HepG2 (cell line): ENCODE measurements at regions not wholly inside any gene's neighbourhood (a gene's known extent, or its start where the extent isn't known, plus 50 kb on each side); places are given as distances from the start of the nearest gene placed in this dataset.

Source experiments
- GATAD1 ChIP-seq: IDR thresholded peaks from 2 replicates; pipeline ENCODE4 v1.6.1; 2016; ENCODE audit warnings: missing genetic modification reagents, missing compliant biosample characterization
- HDAC1 ChIP-seq: sonication (generic); formaldehyde crosslinking; IDR thresholded peaks from 2 replicates; pipeline ENCODE4 v1.5.1; 2020; ENCODE audit warnings: mild to moderate bottlenecking, missing genetic modification reagents
- KLF11 ChIP-seq: IDR thresholded peaks from 2 replicates; pipeline ENCODE4 v1.6.1; 2016; ENCODE audit warnings: missing compliant biosample characterization
- MED8 ChIP-seq: sonication (generic); formaldehyde crosslinking; IDR thresholded peaks from 2 replicates; pipeline ENCODE4 v1.8.1; 2023; ENCODE audit warnings: mild to moderate bottlenecking, missing genetic modification reagents; ENCODE audit not compliant: insufficient replicate concordance
- MNT ChIP-seq: fragments of 450-650 bp; IDR thresholded peaks from 2 replicates; pipeline ENCODE4 v1.6.1; 2016
- NCOA2 ChIP-seq: sonication (generic); formaldehyde crosslinking; IDR thresholded peaks from 2 replicates; pipeline ENCODE4 v1.8.0; 2022; ENCODE audit warnings: inconsistent platforms
- NFE2L2 ChIP-seq: fragments of 150-350 bp; IDR thresholded peaks from 2 replicates; pipeline ENCODE4 v1.6.1; 2014; ENCODE audit warnings: low read length
- NKX3-1 ChIP-seq: sonication (generic); formaldehyde crosslinking; IDR thresholded peaks from 2 replicates; pipeline ENCODE4 v1.5.0; 2020; ENCODE audit warnings: missing genetic modification reagents
- PAF1 ChIP-seq: IDR thresholded peaks from 2 replicates; pipeline ENCODE4 v1.6.1; 2016; ENCODE audit warnings: missing genetic modification reagents, missing compliant biosample characterization
- PHF5A ChIP-seq: IDR thresholded peaks from one replicate; pipeline ENCODE4 v1.6.1; 2018; ENCODE audit warnings: low read depth, missing genetic modification reagents; ENCODE audit not compliant: unreplicated experiment
- SAP130 ChIP-seq: IDR thresholded peaks from 2 replicates; pipeline ENCODE4 v1.6.1; 2016; ENCODE audit warnings: low read depth
- ZGPAT ChIP-seq: IDR thresholded peaks from 2 replicates; pipeline ENCODE4 v1.6.1; 2016; ENCODE audit warnings: mild to moderate bottlenecking
- ZNF20 ChIP-seq: sonication (generic); formaldehyde crosslinking; IDR thresholded peaks from 2 replicates; pipeline ENCODE4 v1.4.0; 2020; ENCODE audit warnings: mild to moderate bottlenecking, moderate library complexity, missing genetic modification reagents
- ZNF337 ChIP-seq: sonication (generic); formaldehyde crosslinking; IDR thresholded peaks from 2 replicates; pipeline ENCODE4 v1.5.1; 2020; ENCODE audit warnings: missing genetic modification reagents, low read depth, mild to moderate bottlenecking, borderline replicate concordance
- ZNF33B ChIP-seq: sonication (generic); formaldehyde crosslinking; IDR thresholded peaks from 2 replicates; pipeline ENCODE4 v1.5.1; 2020; ENCODE audit warnings: mild to moderate bottlenecking, missing genetic modification reagents
- ZNF503 ChIP-seq: sonication (generic); formaldehyde crosslinking; IDR thresholded peaks from 2 replicates; pipeline ENCODE4 v1.4.0; 2020; ENCODE audit warnings: missing genetic modification reagents
- ZNF749 ChIP-seq: sonication (generic); formaldehyde crosslinking; IDR thresholded peaks from 2 replicates; pipeline ENCODE4 v1.8.0; 2022; ENCODE audit warnings: mild to moderate bottlenecking, missing genetic modification reagents, moderate library complexity, borderline replicate concordance
- ZNF777 ChIP-seq: sonication (generic); formaldehyde crosslinking; IDR thresholded peaks from 2 replicates; pipeline ENCODE4 v1.4.0; 2020; ENCODE audit warnings: missing genetic modification reagents
- TF ChIP-seq, protein P1 (sequence below): sonication (generic); formaldehyde crosslinking; IDR thresholded peaks from 2 replicates; pipeline ENCODE4 v1.8.0; 2023; ENCODE audit warnings: mild to moderate bottlenecking, missing genetic modification reagents

- TF ChIP-seq ZNF503 (CRISPR knock-in tag): no peak
- TF ChIP-seq ZGPAT (CRISPR knock-in tag): peak; percentile 67
- no peak for TF ChIP-seq NFE2L2
- no peak for TF ChIP-seq NCOA2 (CRISPR knock-in tag)
- no peak for TF ChIP-seq ZNF777 (CRISPR knock-in tag)
- TF ChIP-seq MNT: peak; percentile 22; the same call in 1 of the 2 replicates
- TF ChIP-seq ZNF20: peak; percentile 24; the same call in 1 of the 2 replicates
- 0 out of 2 replicates have a peak, but pooled peaks have one; percentile 49 for TF ChIP-seq PAF1
- no peak for TF ChIP-seq NKX3-1 (CRISPR knock-in tag)
- TF ChIP-seq, protein P1, sequence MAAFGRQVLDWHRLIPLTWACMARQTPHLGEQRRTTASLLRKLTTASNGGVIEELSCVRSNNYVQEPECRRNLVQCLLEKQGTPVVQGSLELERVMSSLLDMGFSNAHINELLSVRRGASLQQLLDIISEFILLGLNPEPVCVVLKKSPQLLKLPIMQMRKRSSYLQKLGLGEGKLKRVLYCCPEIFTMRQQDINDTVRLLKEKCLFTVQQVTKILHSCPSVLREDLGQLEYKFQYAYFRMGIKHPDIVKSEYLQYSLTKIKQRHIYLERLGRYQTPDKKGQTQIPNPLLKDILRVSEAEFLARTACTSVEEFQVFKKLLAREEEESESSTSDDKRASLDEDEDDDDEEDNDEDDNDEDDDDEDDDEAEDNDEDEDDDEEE: 0 out of 2 replicates have a peak, but pooled peaks have one; percentile 64
- TF ChIP-seq HDAC1 (CRISPR knock-in tag): peak; percentile 58; the same call in 1 of the 2 replicates
- TF ChIP-seq GATAD1 (CRISPR knock-in tag): no peak
- 0 out of 2 replicates have a peak, but pooled peaks have one; percentile 34 for TF ChIP-seq ZNF337
- no peak for TF ChIP-seq ZNF33B (CRISPR knock-in tag)
- TF ChIP-seq ZNF749: peak; percentile 40; the same call in 1 of the 2 replicates
- TF ChIP-seq MED8 (CRISPR knock-in tag): peak; percentile 45
- 0 out of 2 replicates have a peak, but pooled peaks have one; percentile 34 for TF ChIP-seq KLF11 (CRISPR knock-in tag)
- peak; percentile 85 for TF ChIP-seq SAP130 (CRISPR knock-in tag)
- peak; percentile 82 for TF ChIP-seq PHF5A (CRISPR knock-in tag)
These were observed 433.8 kb upstream of the CDH9 start (continued) for GRCh38 chr5:27472000-27472763.
